Stimulated activated CD8-positive, alpha-beta memory T cell treated with anti-CD3 and anti-CD28 coated beads, Interleukin-15, amount 100 ng/mL, for 48 hours (primary cell): ENCODE measurements at regions not wholly inside any gene's neighbourhood (a gene's known extent, or its start where the extent isn't known, plus 50 kb on each side); places are given as distances from the start of the nearest gene placed in this dataset.
"Not testable (repeated sequence)": the region's sequence is repeated elsewhere in the genome, so short reads cannot be mapped to it uniquely, and the experiment has no call there.

Experiments used
- DNase-seq, 2 donors: peaks; one replicate each; pipeline ENCODE4 v3.0.0-alpha.2; 2020; ENCODE audit warnings: low read depth in 2 of 2

DNA sequence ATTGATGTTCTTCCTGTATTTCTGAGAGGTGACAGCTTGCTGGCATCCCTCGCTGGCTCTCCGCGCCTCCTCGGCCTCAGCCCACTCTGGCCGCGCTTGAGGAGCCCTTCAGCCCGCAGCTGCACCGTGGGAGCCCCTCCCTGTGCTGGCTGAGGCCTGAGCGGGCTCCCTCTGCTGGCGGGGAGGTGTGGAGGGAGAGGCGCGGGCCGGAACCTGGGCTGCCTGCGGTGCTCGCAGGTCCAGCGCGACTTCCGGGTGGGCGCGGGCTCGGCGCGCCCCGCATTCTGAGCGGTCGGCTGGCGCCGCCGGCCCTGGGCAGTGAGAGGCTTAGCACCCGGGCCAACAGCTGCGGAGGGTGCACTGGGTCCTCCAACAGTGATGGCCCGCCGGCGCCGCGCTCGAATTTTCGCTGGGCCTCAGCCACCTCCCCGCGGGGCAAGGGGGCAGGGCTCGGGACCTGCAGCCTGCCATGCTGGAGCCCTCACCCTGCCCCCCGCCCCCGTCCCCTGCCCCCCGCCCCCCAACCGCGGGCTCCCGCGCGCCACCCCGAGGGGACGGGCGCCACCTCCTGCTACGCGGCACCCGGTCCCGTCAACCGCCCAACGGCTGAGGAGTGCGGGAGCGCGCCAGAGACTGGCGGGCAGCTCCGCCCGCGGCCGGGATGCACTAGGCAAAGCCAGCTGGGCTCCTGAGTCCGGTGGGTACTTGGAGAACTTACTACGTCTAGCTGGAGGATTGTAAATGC lies 1353.4 kb upstream of the CDH18 start:
- DNase-seq, result not testable (repeated sequence)

DNA sequence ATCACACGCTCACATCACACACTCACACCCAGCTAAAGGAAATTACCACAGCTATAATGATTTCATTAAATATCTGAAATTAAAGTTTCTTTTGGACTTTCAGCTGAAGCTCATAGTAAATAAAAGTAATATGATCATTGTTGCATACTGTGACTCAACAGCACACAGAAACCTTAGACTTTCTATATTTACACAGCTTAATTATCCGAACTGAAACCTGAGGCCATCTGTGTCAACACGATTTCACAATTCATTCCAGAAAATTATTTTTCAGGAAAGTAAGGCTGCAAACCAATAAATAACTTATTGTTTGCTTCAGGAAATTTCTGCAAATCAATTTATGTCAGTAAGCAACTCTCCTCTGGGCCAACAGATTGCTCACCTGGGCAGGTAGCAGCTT lies 1352.2 kb upstream of the CDH18 start:
- not testable (repeated sequence) for DNase-seq

- not testable (repeated sequence) for DNase-seq
Observed at GRCh38 chr5:21336478-21336877, 1348.5 kb upstream of the CDH18 start.

DNA sequence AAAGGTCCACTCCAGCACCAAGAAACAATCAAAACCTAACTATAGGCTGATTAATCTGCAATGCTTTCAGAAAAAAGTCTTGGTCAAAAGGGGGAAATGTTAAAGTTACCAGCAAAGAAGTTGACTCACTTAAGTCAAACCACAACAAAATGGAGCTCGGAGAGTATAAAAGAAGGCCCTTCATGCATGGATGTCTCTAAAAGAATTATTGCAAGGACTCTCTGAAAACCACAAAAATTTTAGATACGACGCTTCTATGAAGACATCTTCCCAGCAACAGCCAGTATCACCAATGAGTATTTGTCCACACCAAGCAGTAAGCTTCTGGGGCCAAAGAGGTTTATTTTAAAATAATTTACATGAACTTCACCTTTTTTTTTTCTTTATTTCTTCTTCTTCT lies 1327.4 kb upstream of the CDH18 start:
- not testable (repeated sequence) for DNase-seq

DNA sequence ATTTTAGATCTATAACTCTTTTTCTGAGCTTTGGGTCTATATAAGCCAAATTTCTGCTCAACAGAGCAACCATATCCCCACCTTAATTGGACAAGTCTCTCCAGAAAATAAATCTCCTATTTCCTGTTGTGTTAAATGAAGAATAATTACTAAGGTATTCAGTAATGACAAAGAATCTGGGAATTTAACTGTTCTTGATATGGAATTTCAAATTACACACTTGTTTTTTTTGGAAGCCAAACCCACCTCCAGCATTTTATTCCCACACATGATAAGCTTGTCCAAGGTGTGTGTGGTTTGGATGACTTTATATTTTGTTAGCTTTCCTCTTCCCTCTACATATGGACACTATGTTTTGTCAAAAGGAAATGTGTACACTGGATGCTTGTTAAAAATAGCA lies 1313.2 kb upstream of the CDH18 start:
- not testable (repeated sequence) for DNase-seq

- not testable (repeated sequence) for DNase-seq
Observed at GRCh38 chr5:21274361-21274760, 1286.4 kb upstream of the CDH18 start.

- DNase-seq, result no peak
Observed at GRCh38 chr5:21263361-21263760, 1275.4 kb upstream of the CDH18 start.

DNA sequence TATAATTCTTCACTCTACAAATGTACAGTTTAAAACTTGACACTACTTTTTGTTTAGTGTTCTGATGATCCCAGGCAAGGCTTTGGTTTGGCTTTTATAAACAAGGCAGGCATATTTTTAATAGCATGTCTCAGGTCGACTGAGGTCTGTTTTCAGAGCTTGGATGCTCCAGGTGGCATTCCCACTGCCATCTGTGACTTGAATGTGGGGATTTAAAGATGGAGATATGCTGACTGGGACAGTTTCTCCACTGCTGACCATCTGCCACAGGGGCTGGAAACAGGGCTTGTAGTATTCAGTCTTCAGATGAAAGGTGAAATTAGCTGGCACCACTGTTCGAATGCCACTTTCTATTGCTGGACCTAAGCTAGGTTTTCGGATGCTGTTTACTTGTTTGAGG lies 1266.2 kb upstream of the CDH18 start:
- DNase-seq, result no peak

- DNase-seq, result no peak
Observed at GRCh38 chr5:21244982-21245381, 1257.0 kb upstream of the CDH18 start.

GRCh38 chr5:21238786-21239185 lies 1250.8 kb upstream of the CDH18 start:
- DNase-seq, result no peak

DNA sequence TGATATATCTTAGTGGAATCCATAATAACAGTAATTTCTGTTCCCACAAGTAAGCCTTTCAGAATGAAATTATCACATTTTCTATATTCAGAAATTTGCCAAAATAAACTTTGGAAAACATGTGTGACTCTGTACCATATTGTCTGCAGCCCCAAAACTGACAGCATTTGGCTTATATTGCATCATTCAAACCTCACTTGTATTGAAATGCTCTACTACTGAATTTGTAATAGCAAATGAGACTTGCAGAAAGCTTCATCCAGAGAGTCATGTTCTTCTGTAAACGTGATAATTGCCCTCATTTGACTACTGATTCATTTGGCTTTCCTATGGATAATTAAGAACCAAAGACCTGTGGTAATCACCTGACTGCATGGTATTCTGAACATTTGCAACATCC lies 1249.5 kb upstream of the CDH18 start:
- DNase-seq, result no peak

DNA sequence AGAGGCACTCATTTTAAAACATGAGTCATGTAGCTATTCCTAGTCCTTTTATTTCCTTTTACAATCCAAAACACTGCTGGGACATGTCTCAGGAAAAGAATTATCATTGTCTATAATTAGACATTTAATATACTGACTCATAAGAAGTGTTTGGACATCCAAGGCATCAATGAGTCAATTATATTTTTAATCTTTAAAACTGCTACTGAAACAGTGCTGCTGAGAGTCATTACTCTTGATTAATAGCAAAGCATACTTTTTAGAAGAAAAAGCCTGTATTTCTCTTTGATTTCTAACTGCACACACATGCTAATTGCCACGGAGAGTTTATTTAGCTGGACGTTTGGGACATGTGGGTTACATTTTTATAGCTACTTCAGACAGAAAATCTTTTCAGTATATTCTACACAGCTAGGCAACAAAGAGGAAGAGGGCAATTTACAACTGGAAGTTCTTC lies 1249.0 kb upstream of the CDH18 start:
- no peak for DNase-seq

DNA sequence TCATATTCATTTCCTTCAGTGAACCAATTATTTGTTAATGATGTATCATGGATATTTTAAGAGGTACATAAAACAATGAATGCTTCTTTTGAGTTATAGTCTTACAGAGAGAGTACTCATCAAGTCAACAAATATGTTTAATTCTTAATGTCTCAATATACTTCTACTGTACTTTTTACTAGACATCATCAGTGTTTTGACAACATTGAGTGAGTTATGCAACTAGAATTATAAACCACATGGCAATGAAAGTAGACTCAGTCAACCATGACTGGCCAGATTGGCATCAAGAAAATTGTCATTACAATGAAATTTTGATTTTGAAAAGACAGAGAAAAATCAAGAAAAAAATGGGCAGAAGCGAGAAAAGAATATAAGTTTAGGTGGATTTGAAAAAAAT lies 1248.1 kb upstream of the CDH18 start:
- no peak for DNase-seq

GRCh38 chr5:21225223-21226064 lies 1237.4 kb upstream of the CDH18 start:
- DNase-seq, result no peak

DNA sequence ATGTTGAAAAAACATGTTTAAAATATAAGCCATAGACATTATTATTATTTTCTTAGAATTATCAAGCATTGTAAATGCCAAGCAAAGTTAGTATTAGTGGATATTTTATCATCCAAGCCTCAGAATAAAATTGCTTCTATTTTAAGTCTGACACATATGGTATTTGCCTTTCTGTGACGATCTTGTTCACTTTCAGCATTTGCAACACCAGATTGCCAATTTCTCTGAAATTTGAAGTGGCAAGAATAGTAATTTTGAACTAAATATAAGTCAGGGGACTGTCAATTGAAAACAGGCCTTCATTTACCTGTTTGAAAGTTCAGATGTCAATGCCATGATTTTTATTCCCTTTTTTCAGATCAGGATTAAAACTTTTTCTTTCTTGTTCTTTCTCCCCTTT lies 1233.6 kb upstream of the CDH18 start:
- no peak for DNase-seq

GRCh38 chr5:21219966-21220365 lies 1232.0 kb upstream of the CDH18 start:
- no peak for DNase-seq

GRCh38 chr5:21219251-21219650 lies 1231.3 kb upstream of the CDH18 start:
- DNase-seq, result no peak

DNA sequence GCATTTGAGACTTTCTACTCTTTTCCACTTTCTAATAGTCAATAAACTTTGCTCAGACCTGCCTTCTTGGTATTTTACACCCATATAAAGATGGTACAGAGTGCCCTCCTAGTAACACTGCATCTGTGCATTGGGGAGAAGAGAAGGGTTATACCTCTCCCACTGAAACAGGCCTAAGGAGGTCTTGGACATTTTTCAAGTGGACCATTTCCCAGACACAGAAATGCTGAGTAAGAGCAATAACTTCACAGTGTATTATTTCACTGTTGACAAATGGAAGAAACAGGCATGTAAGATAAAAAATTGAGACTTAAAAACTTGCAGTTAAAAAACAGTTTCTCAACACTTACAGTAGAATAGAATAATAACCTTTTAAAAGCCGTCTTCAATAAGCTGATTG lies 1224.0 kb upstream of the CDH18 start:
- no peak for DNase-seq

DNA sequence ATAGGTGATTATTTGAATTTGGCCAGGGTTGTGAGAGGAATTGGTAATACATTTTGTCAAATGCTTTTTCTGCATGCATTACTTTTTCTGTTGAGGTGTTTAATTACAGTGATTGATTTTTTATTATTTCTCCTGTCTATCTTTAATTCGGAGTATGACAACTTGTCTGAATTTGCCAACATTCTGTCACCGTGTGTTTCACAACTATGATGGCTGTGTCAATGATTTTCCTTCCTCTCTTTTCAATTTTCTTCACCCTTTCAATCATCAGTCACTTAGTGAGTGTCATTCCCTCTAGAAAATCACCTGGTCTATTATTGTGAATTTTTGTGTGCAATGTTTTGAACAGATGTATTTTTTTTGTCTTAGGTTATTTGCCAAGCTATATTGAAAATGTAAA lies 1221.4 kb upstream of the CDH18 start:
- no peak for DNase-seq

DNA sequence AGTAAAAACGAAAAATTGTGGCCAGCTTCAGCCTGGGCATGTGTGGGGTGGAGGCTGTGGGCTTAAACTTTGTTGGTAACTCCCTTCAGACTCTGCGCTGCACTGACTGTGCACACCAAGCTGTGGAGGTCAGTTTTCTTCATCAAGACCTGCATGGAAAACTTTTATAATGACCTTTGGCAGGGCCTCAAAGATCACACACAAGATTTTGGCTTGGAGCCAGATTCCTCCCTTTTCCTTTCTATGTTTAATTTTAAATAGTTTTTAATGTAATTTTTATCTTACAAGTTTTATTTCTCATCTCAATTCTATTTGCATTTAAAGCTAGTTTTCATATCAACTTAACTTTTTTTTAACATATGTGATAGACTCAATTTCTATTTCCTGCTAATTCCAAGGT lies 1211.1 kb upstream of the CDH18 start:
- no peak for DNase-seq

GRCh38 chr5:21195145-21195544 lies 1207.1 kb upstream of the CDH18 start:
- no peak for DNase-seq

GRCh38 chr5:21185536-21185935 lies 1197.5 kb upstream of the CDH18 start:
- no peak for DNase-seq

GRCh38 chr5:21184581-21184980 lies 1196.6 kb upstream of the CDH18 start:
- no peak for DNase-seq
